ENCODE measurements at regions not wholly inside any gene's neighbourhood (a gene's known extent, or its start where the extent isn't known, plus 50 kb on each side); places are given as distances from the start of the nearest gene placed in this dataset.

DNA sequence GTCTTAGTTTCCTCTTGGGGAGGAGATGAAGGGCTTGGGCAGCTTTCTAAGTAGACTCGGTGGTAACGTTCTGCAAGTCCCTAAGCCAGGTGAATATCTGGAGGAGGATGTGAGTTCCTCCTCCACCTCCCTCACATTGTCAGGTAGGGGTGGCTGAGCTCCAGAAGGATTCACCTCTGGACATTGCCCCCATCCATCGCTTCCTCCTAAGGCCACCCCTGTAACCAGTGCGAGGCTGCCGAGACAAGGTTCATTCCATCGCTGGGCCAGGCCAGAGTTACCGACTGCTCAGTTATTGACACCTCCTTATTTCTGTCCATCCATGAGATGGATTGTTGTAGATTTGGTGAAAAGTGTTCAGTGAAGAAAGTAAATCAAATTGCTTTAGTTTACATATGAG is 334.1 kb upstream of the KLF6 start:
- no peak for TF ChIP-seq POLR2A (IDR thresholded peaks at IDR 0.05; ENCODE audit: extremely low read depth, insufficient read length)
- TF ChIP-seq, protein P1, sequence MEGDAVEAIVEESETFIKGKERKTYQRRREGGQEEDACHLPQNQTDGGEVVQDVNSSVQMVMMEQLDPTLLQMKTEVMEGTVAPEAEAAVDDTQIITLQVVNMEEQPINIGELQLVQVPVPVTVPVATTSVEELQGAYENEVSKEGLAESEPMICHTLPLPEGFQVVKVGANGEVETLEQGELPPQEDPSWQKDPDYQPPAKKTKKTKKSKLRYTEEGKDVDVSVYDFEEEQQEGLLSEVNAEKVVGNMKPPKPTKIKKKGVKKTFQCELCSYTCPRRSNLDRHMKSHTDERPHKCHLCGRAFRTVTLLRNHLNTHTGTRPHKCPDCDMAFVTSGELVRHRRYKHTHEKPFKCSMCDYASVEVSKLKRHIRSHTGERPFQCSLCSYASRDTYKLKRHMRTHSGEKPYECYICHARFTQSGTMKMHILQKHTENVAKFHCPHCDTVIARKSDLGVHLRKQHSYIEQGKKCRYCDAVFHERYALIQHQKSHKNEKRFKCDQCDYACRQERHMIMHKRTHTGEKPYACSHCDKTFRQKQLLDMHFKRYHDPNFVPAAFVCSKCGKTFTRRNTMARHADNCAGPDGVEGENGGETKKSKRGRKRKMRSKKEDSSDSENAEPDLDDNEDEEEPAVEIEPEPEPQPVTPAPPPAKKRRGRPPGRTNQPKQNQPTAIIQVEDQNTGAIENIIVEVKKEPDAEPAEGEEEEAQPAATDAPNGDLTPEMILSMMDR (IDR thresholded peaks at IDR 0.05; ENCODE audit: low read depth, low read length) = no peak
- TF ChIP-seq, protein P2, sequence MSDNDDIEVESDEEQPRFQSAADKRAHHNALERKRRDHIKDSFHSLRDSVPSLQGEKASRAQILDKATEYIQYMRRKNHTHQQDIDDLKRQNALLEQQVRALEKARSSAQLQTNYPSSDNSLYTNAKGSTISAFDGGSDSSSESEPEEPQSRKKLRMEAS (IDR thresholded peaks at IDR 0.05; ENCODE audit: low read depth, low read length) = no peak
- TF ChIP-seq MYC (IDR thresholded peaks at IDR 0.05; ENCODE audit: low read depth, low read length) = no peak

Data from NB4 (cell line).